ENCODE measurements at regions not wholly inside any gene's neighbourhood (a gene's known extent, or its start where the extent isn't known, plus 50 kb on each side); places are given as distances from the start of the nearest gene placed in this dataset.

GRCh38 chr12:17595111-17595510 lies 494.9 kb downstream of the RERGL start:
- TF ChIP-seq CTCF (IDR thresholded peaks at IDR 0.05) (no peak), REST (IDR thresholded peaks at IDR 0.05; ENCODE audit: insufficient read depth in 1 of 2, low read depth in 2 of 2, low read length in 1 of 2) (no peak), TCF7L2 (IDR thresholded peaks at IDR 0.05; ENCODE audit: low read depth, low read length) (no peak), POLR2AphosphoS5 (IDR thresholded peaks at IDR 0.05; ENCODE audit: low read depth, low read length) (no peak), SIN3A (IDR thresholded peaks at IDR 0.05; ENCODE audit: borderline replicate concordance, insufficient read depth, low read depth, low read length) (no peak)

All from Panc1 (cell line).